ENCODE measurements at regions not wholly inside any gene's neighbourhood (a gene's known extent, or its start where the extent isn't known, plus 50 kb on each side); places are given as distances from the start of the nearest gene placed in this dataset.

DNA sequence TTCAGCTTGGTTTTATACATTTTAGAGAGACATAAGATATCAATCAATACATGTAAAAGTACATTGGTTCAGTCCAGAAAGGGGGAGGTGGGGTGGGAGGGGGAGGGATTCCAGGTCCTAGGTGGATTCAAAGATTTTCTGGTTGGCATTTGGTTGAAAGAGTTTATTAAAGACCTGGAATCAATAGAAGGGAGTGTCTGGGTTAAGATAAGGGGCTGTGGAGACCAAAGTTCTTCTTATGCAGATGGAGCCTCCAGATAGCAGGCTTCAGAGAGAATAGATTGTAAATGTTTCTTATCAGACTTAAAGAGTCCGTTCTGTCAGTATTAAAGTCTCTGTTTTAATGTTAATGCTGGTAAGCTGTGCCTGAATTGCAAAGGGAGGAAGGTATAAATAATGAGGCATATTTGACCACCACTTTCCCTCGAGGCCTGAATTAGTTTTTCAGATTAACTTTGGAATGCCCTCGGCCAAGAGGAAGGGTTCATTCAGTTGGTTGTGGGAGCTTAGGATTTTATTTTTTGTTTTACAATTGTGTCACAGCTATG, 169.9 kb downstream of the AASDH start:
- Histone ChIP-seq H3K9me3 (ENCODE audit: insufficient read depth in 2 of 2, low read depth in 1 of 2, low read length in 1 of 2) (no peaks in the 10 kb centered on the region), H3K79me2 (ENCODE audit: control insufficient read depth in 1 of 2, insufficient read depth in 2 of 2, low read length in 2 of 2) (no peaks in the 10 kb centered on the region), H3K4me3 (ENCODE audit: extremely low read depth in 1 of 4, insufficient read depth in 2 of 4, low read depth in 3 of 4, low read length in 4 of 4) (no peak overlapping the region), H3K23ac (ENCODE audit: insufficient read length) (no peak overlapping the region), H2AK5ac (ENCODE audit: low read depth, low read length) (no peak overlapping the region), H3K27ac (ENCODE audit: low read depth, low read length) (no peak overlapping the region), H3K23me2 (ENCODE audit: low read depth, low read length) (no peaks in the 10 kb centered on the region; the same call in 1 of the 2 replicates), H3K4me2 (ENCODE audit: insufficient read depth in 1 of 2, low read depth in 2 of 2, low read length in 2 of 2) (no peak overlapping the region), H3K56ac (replicated peaks; ENCODE audit: insufficient read length, low read depth, low read length) (no peak overlapping the region), H3K36me3 (ENCODE audit: control insufficient read depth in 2 of 4, insufficient read depth in 4 of 4, low read length in 3 of 4) (no peaks in the 10 kb centered on the region; a peak in 1 of 8 replicates), H3K4ac (replicated peaks; ENCODE audit: insufficient read length, low read depth, low read length) (no peak overlapping the region), H4K20me1 (replicated peaks in 1 of 2; ENCODE audit: control insufficient read depth in 1 of 2, insufficient read depth in 2 of 2, low read length in 2 of 2) (peaks cover 0 to 3% of the 10 kb centered on the region in 2 experiments), H3K27me3 (replicated peaks in 1 of 4; ENCODE audit: control insufficient read depth in 3 of 4, extremely low read depth in 1 of 4, insufficient read depth in 3 of 4, low read length in 3 of 4) (peaks cover 0 to 6% (median 4%) of the 10 kb centered on the region in 4 experiments; a peak in 6 of 7 replicates), H2BK15ac (ENCODE audit: low read length) (no peak overlapping the region), H4K8ac (ENCODE audit: extremely low read depth, insufficient read depth, low read length) (no peak overlapping the region), H2BK120ac (replicated peaks; ENCODE audit: low read depth, low read length) (no peak overlapping the region), H2BK12ac (ENCODE audit: low read depth, low read length) (no peak overlapping the region), H2BK20ac (ENCODE audit: low read length) (no peak overlapping the region), H3K79me1 (ENCODE audit: low read depth, low read length) (no peaks in the 10 kb centered on the region), H4K91ac (replicated peaks; ENCODE audit: insufficient read length, low read length) (no peak overlapping the region), H4K5ac (ENCODE audit: insufficient read length, low read depth, low read length) (no peak overlapping the region), H2BK5ac (ENCODE audit: low read depth, low read length) (no peak overlapping the region), H3K4me1 (replicated peaks in 1 of 4; ENCODE audit: control insufficient read depth in 3 of 4, insufficient read depth in 4 of 4, low read length in 3 of 4) (peaks cover 0 to 5% (median 0%) of the 10 kb centered on the region in 4 experiments; a peak in 2 of 7 replicates), H3K14ac (ENCODE audit: insufficient read length) (no peak overlapping the region), H2AFZ (ENCODE audit: low read length) (no peak overlapping the region), H3K9ac (replicated peaks in 1 of 4; ENCODE audit: extremely low read depth in 1 of 4, low read depth in 3 of 4, low read length in 3 of 4) (no peak overlapping the region), H3K18ac (ENCODE audit: extremely low read depth, low read length) (no peak overlapping the region)
- DNase-seq (ENCODE audit: low read depth in 1 of 2, low spot score in 2 of 2): no peak
- WGBS, 2 experiments (ENCODE audit: extremely low coverage in 1 of 2, insufficient coverage in 1 of 2, insufficient read length in 1 of 2, insufficient replicate concordance in 2 of 2, low coverage in 1 of 2, low lambda C conversion rate in 2 of 2, missing lambda C conversion rate in 1 of 2): 61% methylated on average over 3 of the region's 3 CpGs; no CpG with 5 or more reads in 1 of the 2 experiments
- CTCF ChIA-PET (ENCODE audit: partially characterized antibody): no interaction called here
- POLR2A ChIA-PET (ENCODE audit: partially characterized antibody): no interaction called here
- no peak for FAIRE-seq
- TF ChIP-seq CBX5 (IDR thresholded peaks at IDR 0.05; ENCODE audit: low read depth, low read length) (no peak), KDM4A (IDR thresholded peaks at IDR 0.05; ENCODE audit: low read depth, low read length, severe bottlenecking) (no peak), TEAD4 (IDR thresholded peaks at IDR 0.05; ENCODE audit: low read depth, low read length) (no peak), TBP (IDR thresholded peaks at IDR 0.05; ENCODE audit: low read depth, low read length) (no peak), BRCA1 (IDR thresholded peaks at IDR 0.05; ENCODE audit: low read depth, low read length) (no peak), EZH2 (IDR thresholded peaks at IDR 0.05; ENCODE audit: low read depth, low read length, severe bottlenecking) (no peak), NANOG (IDR thresholded peaks at IDR 0.05; ENCODE audit: insufficient read depth, low read depth, low read length, poor library complexity, severe bottlenecking) (no peak), GABPA (IDR thresholded peaks at IDR 0.05; ENCODE audit: borderline replicate concordance, insufficient read depth, low read length) (no peak), JUND (IDR thresholded peaks at IDR 0.05; ENCODE audit: low read length) (no peak), SP4 (IDR thresholded peaks at IDR 0.05; ENCODE audit: low read length) (no peak), RAD21 (IDR thresholded peaks at IDR 0.05 in 1 of 2, conservative IDR thresholded peaks at IDR 0.05 in 1 of 2; ENCODE audit: low read depth in 2 of 2, low read length in 2 of 2) (no peak), ATF3 (IDR thresholded peaks at IDR 0.05; ENCODE audit: insufficient read depth, low read depth, low read length) (no peak)
